GM21367 (cell line): ENCODE measurements at regions not wholly inside any gene's neighbourhood (a gene's known extent, or its start where the extent isn't known, plus 50 kb on each side); places are given as distances from the start of the nearest gene placed in this dataset.
A peak's percentile ranks its signal among the peaks of the same experiment; 100 is the strongest.
"Not testable (repeated sequence)": the region's sequence is repeated elsewhere in the genome, so short reads cannot be mapped to it uniquely, and the experiment has no call there.

ENCODE experiments used
- ATAC-seq: cut with Tn5 transposase; IDR thresholded peaks from one replicate; pipeline ENCODE4 v1.9.1; 2021; ENCODE audit not compliant: unreplicated experiment

DNA sequence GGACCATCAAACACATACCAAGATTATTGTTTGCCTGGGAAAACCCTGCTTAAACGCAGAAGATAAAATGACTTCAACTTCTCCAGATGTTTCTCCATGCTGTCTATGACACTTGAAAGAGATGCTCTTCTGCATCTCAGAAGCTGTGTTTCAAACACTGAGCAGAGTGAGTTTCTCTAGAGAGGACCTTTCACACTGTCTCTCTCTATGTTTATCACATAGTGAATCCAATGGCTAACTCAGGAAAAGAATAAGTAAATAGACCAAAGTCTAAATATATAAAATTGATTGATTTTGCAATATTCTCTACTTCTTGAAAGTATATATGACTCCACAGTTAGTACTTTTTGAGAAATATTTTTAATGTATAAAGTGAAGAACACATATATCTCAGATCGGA lies 325.6 kb upstream of the USP15 start:
- no peak for ATAC-seq

DNA sequence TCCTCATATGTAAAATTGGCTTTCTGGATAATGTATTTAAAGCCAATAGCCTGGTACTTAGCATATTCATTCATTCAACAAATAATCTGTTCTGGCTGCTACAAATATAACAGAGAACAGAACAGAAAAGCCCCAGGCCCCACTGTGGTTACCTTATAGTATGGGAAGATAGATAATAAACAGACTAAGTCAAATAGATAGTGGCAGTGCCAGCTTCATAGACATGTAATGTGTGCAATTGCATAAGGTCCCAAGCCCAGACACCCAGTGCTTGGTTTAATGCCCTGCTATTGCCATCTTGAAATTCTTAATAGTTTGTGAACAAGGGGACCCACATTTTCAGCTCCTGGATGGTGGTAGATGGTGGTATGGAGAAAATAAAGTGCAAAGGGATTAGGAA lies 320.2 kb upstream of the USP15 start:
- no peak for ATAC-seq

DNA sequence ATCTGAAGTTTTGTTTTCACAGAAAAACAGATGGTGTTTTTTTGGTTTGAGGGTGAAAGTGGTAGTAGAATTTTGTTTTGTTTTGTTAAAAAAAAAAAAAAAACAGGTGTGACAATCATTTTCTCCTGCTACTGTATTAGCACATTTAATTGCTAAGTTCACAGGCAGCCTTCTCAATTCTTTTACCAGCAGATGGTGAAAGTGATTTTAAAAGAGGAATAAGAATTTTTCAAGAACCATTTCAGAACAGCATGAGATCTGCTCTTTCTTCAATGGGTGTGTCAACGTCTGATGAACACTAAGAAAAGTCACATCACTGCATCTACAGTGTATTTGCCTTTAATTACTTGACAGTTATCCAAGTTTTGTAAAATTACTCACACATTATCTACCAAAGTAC lies 303.7 kb upstream of the USP15 start:
- no peak for ATAC-seq

DNA sequence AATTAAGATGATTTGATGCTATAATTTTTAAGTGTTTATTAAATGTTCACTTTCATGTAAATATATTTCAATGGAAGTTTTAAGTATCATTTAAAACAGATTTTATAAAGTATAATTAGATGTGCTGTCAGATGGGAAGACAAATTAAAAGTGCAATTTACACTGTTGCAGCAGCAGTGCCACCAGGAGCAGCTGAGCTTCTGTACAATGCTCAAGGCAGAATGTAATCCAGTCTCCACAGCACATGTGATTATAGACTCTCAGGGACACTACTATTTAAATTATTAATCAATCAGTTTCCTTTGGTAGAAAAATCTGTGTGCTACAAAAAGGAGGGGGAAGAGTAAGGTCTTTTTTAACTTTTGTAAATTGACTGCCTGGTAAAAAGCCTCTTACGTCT lies 285.7 kb upstream of the USP15 start:
- no peak for ATAC-seq

DNA sequence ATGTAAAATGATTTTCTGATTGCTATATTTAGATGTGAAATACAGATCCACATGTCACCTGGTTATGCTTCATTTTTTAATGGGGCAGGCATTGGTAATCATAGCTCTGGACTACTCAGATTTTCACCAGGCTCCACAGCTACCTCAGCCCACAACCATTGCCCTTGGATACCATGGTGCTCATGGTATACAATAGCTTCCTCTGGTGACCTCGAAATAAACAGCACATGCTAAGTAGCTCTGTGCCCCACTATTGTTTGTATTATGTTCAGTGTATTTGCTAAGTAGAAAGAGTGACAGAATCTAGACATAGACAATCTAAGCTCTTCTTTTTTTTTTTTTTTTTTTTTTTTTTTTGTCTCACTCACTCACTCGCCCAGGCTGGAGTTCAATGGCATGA lies 274.4 kb upstream of the USP15 start:
- ATAC-seq = no peak

DNA sequence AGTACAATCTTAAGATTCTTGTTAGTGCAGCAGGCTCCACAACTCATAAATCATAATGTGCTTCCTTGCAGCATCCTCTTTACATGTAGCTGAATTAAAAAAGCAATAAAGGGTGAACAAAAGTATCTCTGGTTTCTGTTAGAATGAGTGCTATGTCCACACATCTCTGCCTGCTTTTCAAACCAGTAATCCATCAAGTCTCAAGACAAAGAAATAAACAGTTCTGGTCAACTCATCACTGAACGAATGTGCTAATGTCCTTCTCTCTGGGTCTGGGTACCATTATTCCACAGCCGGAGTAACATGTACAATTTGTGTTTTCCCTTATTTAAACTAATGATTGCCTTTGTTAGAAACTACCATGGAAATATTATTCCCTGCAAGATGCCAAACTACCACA lies 273.0 kb upstream of the USP15 start:
- no peak for ATAC-seq

DNA sequence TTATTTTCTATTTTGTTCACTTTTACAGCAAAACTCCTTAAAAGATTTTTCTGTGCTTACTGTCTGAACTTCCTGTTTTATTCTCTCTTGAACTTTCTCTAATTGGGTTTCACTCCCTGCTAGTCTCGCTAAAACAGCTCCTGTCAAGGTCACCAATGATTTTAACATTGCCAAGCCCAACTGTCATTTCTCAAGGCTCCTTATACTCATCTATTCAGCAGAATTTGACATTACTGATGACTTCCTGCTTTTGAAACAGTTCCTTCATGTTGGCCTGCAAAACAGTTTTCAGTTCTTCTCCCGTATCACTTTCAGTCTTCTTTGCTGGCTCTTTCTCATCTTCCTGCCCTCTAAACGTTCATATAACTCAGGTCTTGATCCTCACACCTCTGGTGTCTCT lies 268.5 kb upstream of the USP15 start:
- ATAC-seq = no peak

DNA sequence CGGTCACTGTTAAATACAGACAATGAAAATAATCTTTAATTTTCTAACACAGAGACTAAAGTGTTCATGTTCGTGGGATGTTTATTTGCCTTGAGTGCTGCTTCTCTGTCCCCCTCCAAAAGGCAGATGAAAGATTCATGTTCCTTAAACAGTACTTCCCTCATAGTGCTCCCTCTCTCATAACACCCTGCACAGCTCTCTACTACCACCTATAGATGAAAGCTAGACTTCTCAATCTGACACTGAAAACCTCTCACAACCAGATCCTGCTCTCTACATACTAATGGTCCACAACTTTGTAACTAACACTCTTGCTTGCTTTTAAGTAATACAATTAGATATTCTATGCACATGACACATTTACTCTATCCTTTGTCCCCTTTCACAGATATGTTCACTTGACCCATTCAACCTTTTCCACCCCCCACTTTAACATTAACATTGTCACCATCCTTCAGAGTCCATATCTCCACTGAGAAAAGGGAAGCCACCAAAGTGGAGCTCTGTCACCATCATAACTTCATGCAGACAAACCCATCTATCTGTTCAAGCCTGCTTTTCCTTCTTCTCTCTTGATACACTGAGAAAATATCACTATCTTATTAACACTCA lies 266.4 kb upstream of the USP15 start:
- peak; percentile 67 for ATAC-seq

DNA sequence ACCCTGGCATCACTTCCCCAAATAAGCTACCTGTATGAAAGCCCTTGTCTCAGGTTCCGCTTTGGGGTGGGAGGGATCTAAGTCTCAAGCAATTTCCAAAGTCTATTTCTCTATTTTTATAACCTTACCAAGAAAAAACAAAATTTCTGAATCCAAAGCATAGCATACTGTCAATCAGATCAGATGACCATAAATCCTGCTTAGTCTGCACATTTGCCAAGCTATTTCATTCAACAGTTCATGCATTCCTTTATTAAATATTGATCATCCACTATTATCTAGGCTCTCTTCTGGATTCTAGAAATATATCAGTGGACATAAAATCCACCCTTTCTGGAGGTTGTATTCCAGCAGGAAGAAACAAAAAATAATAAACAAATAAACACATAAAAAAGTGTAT lies 263.5 kb upstream of the USP15 start:
- ATAC-seq = no peak

DNA sequence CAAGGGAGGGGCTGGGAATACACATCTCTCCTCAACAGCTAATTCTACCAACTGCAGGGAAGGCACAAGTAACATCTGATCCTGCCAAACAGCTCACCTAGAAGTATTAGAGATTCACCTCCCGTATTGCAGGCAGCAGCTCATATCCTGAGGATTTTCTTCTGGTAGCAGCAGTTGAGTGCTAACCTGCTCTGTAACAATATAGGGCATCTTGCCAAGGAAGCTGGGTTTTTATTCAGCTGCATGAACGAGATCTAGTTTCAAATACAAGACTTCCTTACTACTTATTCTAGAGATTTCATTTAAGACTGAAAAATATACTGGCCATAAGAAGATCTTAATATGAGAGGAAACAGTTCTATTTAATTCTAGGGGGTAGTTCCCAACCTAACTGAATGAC lies 261.4 kb upstream of the USP15 start:
- ATAC-seq = no peak

DNA sequence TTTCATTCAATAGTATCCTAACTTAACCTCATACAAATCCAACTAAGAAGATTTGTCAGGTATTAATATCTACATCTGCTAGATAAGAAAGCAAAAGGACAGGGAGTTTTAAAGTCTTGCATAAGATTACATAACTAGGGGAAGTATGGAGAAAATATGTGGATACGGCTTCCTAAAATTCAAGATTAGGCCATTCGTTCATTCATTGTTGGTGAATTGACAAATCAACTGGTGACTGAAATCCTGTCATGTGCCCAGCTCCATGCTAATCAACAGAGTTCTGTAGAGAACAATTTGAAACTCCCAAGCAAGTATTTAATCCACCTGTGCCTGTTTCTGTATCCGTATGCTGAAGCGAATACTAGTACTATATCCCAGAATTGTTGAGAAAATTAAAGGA lies 260.9 kb upstream of the USP15 start:
- no peak for ATAC-seq

DNA sequence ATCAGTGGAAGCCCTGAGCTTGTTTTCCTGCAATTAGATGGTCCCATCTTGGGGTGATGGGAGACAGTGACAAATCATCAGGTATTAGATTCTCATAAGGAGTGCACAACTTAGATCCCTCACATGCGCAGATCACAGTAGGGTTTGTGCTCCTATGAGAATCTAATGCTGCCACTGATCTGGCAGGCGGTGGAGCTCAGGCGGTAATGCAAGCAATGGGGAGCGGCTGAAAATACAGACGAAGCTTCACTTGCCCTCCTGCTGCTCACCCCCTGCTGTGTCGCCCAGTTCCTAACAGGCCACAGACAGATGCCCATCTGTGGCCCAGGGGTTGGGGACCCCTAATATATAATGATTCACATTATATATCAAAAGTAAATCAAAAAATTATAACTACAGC lies 258.8 kb upstream of the USP15 start:
- ATAC-seq = no peak

DNA sequence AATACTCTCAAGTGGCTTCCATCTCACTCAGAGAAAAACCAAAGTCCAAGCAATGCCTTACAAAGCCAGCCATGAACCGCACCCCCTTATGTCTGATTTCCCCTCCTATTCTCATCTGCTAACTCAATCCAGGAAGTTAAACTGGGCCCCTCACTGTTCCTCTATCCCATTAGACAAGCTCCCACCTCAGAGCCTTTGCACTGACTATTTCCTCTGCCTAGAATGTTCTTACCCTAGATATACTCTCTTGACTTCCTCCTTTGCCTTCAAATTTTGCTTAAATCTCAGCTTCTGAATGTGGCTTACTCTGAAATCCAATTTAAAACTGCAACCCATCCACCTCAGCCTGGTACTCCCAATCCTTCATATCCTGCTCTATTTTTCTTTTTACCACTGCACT lies 257.0 kb upstream of the USP15 start:
- no peak for ATAC-seq

DNA sequence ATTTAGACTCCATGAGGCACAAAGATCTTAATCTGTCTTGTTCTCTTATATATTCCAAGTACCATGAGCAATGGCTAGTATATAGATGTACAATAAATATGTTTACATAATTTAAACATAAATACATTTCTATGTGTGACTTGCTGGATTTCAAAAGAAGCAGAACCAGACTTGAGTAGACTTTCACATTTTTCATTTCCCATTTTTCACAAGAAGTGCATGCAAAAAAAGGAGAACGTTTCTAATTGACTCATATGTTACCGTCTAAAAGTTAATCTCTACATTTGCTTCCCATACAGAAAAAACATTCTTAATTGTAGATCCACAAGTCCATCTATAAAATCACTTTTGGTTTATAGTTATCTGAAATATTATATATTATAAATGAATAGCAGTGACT lies 256.5 kb upstream of the USP15 start:
- no peak for ATAC-seq

DNA sequence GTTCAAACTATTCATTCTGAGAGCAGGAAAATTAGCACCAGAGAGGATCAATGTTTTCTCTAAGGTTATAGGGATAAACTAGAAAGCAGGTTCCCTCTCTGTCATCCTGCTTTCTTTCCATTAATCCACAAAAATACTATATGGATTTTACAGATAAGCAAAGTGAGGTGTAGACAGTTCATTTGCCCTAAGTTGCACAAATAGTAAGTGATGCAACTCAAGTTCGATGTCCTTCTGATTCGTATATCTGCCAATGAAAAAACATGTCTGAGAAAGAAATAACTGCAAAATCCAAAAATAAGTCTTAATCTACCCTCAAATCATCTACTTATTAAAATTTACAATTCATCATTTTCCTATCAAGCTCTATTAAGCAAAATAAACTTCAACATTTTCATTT lies 254.6 kb upstream of the USP15 start:
- ATAC-seq = no peak

DNA sequence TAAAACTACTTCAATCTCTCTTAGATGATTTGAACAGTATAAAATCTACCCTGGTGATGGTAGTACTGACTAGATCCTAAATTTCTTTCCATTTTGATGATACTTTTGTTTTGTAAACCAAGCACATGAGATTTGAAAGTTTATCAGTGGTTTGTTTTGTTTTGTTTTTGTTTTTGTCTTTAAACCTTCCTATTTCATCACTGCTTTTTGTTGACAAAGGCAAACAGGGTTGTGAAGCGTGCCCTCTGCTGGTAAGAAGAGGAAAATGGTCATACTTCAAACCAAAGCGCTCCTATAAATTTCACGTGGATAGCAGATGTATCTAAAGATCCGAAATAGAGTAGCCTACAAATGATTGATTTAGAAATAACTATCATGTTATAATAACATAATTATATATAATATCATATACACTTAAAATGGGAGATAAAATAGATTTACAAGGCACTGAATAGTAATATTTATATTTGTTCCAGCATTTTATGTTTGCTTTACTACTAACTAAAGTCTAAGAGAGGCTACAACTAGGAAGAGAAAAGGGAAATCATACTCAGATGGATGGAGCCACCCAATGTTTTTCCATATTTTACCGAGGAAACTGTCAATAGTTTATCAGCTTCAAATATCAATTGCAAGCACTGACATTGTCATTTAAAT lies 254.0 kb upstream of the USP15 start:
- peak; percentile 83 for ATAC-seq

DNA sequence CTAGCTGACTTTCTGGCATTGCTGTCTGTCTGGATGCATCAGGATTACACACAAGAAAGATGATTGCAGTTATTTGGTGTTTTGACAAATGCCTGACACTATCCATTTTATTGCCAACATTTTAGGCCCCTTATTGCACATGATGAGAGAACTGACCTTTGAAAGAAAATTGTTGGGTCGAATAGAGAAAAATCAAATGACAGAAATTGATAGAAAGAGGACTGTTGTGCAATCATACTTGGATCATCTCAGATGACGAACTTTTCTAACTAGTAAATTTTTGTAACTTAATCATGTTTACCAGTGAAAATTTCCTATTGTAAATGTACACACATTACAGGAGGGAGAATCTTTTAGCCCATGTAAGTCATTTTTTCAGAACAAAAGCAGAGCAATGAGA lies 251.5 kb upstream of the USP15 start:
- no peak for ATAC-seq

DNA sequence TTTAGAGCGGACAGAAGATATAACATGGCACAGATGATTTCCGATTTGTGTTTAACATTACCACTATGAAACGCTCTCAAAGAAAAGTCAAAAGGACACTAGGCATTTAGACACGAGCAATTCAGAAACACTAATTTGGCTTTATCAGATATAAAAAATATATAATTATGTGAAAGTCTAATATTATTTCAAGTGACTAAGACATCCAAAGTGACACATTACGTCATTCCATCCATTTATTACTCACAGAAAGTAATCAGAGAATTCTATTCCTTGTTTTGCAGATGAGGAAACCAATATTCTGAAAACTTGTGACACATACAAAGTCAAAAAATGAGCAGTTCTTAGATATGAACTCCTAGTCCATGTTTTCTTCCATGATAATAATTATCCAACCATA lies 250.8 kb upstream of the USP15 start:
- ATAC-seq = no peak

DNA sequence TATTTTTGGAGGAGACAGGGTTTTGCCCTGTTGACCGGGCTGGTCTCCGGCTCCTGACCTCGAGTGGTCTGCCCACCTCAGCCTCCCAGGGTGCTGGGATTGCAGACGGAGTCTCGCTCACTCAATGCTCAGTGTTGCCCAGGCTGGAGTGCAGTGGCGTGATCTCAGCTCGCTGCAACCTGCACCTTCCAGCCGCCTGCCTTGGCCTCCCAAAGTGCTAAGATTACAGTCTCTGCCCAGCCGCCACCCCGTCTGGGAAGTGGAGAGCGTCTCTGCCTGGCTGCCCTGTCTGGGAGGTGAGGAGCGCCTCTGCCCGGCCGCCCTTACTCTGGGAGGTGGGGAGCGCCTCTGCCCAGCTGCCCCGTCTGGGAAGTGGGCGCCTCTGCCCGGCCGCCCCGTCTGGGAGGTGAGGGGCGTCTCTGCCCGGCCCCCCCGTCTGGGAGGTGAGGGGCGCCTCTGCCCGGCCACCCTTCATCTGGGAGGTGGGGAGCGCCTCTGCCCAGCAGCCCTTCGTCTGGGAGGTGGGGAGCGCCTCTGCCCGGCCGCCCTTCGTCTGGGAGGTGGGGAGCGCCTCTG lies 249.8 kb upstream of the USP15 start:
- ATAC-seq = not testable (repeated sequence)

DNA sequence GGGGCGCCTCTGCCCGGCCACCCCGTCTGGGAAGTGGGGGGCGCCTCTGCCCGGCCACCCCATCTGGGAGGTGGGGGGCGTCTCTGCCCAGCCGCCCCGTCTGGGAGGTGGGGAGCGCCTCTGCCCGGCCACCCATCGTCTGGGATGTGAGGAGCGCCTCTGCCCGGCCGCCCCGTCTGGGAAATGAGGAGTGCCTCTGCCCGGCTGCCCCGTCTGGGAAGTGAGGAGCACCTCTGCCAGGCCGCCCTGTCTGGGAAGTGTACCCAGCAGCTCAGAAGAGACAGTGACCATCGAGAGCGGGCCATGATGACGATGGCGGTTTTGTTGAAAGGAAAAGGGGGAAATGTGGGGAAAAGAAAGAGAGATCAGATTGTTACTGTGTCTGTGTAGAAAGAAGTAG lies 249.2 kb upstream of the USP15 start:
- not testable (repeated sequence) for ATAC-seq

DNA sequence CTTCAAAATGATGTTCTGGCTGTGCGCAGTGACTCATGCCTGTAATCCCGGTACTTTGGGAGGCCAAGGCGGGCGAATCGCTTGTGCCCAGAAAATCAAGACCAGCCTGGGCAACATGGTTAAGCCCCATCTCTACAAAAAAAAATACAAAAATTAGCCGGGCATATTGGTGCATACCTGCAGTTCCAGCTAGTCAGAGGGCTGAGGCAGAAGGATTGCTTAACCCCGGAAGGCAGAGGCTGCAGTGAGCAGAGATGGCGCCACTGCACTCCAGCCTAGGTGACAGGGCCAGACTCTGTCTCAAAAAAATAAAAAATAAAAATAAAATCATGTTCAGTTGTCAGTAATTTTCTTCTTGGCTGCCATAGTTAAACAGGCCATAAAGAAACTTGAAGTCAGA lies 245.9 kb upstream of the USP15 start:
- ATAC-seq = no peak

DNA sequence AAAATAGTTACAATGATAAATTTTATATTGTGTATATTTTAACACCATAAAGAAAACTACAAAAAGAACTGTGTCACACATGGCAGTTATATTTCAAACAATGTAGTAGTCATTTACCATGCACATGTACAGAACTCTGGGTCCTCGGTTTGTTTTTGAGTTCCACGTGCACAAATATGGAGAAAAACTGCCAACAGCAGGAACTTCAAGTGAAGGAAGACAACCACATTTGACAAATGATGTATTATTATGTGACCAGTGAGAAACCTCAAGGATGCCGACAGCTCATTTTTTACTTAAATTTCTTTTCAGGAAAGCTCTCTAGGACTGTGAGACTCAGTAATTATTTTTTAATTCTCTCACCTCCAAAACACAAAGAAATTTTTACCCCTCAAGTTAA lies 244.2 kb upstream of the USP15 start:
- no peak for ATAC-seq

DNA sequence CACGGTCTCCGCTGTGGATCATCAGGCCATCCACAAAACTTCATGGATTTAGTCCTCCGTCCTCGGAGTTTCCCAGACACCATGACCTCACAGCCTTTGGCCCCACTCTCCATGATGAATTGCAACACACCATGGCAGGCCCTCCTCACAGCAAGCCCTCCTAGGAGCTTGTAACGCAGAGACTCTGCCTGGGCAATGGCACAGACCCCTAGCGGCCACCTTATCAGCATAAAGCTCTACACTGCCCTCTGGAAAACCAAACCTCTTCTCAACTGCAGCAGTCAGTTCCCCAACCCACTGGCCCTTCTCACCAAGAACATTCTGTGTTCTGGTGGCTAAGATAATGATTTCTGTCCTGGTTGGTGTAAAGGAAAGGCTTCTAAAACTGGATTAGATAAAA lies 238.4 kb upstream of the USP15 start:
- no peak for ATAC-seq
